ENCODE measurements at regions not wholly inside any gene's neighbourhood (a gene's known extent, or its start where the extent isn't known, plus 50 kb on each side); places are given as distances from the start of the nearest gene placed in this dataset.

DNA sequence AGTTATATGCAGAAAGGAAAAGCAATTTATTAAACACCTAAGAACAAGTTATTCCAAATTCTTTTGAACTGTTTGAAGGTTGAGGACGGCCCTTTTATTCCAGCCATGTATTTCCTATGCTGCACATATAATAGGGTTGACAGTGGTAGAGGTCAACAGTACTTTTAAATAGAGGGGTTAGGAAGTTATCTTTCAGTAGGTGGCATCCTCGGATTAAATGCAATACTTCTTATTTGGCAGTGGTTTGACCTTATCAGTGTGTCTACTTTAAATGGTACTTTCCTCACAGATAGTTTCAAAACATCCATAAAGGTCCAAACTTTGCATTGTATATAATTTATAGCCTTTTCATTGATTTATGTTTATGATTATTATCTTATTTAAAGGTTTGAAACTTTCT lies 558.7 kb downstream of the TUSC7 start:
- TF ChIP-seq, protein P1, sequence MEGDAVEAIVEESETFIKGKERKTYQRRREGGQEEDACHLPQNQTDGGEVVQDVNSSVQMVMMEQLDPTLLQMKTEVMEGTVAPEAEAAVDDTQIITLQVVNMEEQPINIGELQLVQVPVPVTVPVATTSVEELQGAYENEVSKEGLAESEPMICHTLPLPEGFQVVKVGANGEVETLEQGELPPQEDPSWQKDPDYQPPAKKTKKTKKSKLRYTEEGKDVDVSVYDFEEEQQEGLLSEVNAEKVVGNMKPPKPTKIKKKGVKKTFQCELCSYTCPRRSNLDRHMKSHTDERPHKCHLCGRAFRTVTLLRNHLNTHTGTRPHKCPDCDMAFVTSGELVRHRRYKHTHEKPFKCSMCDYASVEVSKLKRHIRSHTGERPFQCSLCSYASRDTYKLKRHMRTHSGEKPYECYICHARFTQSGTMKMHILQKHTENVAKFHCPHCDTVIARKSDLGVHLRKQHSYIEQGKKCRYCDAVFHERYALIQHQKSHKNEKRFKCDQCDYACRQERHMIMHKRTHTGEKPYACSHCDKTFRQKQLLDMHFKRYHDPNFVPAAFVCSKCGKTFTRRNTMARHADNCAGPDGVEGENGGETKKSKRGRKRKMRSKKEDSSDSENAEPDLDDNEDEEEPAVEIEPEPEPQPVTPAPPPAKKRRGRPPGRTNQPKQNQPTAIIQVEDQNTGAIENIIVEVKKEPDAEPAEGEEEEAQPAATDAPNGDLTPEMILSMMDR (IDR thresholded peaks at IDR 0.05; ENCODE audit: low read depth, low read length), result peak; percentile 25; the same call in 1 of the 2 replicates
- no peak for TF ChIP-seq EZH2phosphoT487 (IDR thresholded peaks at IDR 0.05; ENCODE audit: low read depth)

Data from OCI-LY3 (cell line).